Gastroesophageal sphincter (tissue), 3 donors: ENCODE measurements at regions not wholly inside any gene's neighbourhood (a gene's known extent, or its start where the extent isn't known, plus 50 kb on each side); places are given as distances from the start of the nearest gene placed in this dataset.

ENCODE experiments used
- CTCF ChIP-seq, 4 experiments: fragments of 200-600 bp in 2 of 4; fragments of 450-650 bp in 2 of 4; sonication (generic) in 1 of 4; IDR thresholded peaks; one replicate each; pipeline ENCODE4 v1.5.1; 2017 to 2019; ENCODE audit warnings: antibody characterized with exemption in 4 of 4, mild to moderate bottlenecking in 2 of 4, moderate library complexity in 2 of 4
- POLR2A ChIP-seq, 2 donors: fragments of 450-650 bp; IDR thresholded peaks; one replicate each; pipeline ENCODE4 v1.6.1; 2017; ENCODE audit warnings: antibody characterized with exemption in 2 of 2, mild to moderate bottlenecking in 2 of 2, moderate library complexity in 1 of 2
- POLR2AphosphoS5 ChIP-seq: sonication (generic); formaldehyde crosslinking; IDR thresholded peaks from one replicate; pipeline ENCODE4 v1.6.1; 2017; ENCODE audit warnings: antibody characterized with exemption

DNA sequence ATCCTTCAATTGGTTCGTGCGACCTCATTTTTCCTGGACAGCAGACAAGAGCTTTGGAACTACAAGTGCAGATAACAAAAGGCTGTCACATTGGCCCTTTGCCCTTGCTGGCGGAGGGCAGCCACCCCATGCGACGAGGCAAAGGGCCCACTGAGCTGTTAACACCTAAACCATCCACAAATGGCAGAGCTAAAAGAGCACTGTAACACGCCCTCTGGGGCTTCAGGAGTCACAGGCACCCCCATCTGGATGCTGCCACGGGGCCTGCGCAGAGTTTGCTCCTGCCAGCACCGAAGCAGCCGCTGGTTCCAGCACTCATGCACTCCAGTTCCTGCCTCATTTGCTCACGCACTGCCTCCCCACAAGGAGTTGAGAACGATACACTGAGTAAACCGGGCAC lies 524.9 kb downstream of the ZNF385D start:
- TF ChIP-seq POLR2AphosphoS5 (no peak), CTCF (IDR thresholded peaks at IDR 0.05) (no peak), POLR2A (IDR thresholded peaks at IDR 0.05) (no peak)
